GM19372 (cell line): ENCODE measurements at regions not wholly inside any gene's neighbourhood (a gene's known extent, or its start where the extent isn't known, plus 50 kb on each side); places are given as distances from the start of the nearest gene placed in this dataset.
"Not testable (repeated sequence)": the region's sequence is repeated elsewhere in the genome, so short reads cannot be mapped to it uniquely, and the experiment has no call there.

Experiments
- ATAC-seq: cut with Tn5 transposase; IDR thresholded peaks from one replicate; pipeline ENCODE4 v1.9.1; 2021; ENCODE audit warnings: mild to moderate bottlenecking, low read depth, moderate library complexity; ENCODE audit not compliant: unreplicated experiment

DNA sequence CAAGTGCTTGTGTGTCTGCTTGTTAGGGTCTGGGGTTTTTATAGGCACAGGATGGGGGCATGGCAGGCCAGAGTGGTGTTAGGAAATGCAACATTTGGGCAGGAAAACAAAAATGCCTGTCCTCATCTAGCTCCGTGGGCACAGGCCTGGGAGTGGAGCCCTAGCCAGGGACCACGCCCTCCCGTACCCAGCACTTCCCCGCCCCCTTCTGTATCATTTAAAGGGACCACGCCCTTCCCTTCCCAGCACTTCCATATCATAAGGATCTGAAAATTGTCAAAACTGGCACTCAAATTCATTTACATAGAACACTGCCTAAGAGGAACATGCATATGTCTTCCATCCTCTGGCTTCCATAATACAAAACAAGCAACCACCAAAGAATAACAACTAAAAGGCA is 185.8 kb downstream of the B3GLCT start:
- no peak for ATAC-seq

DNA sequence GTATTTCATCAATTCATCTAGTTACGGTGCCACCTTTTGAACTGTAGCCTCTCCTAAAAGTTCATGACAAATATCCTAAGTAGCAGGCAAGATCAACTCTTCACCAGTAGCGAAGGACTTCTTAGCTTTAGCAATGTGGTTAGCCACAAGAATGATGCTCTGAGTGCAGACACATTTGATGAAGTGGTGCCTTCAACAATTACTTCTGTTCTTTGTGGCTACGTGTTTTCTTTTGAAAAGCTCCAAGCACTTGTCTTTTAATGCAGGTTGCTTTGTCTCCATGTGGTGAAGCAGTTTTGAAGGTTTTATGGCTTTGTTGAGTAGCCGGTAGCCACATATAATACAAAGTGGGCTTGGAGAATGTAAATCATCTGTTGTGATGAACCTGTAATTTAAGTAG is 194.7 kb downstream of the B3GLCT start:
- no peak for ATAC-seq

DNA sequence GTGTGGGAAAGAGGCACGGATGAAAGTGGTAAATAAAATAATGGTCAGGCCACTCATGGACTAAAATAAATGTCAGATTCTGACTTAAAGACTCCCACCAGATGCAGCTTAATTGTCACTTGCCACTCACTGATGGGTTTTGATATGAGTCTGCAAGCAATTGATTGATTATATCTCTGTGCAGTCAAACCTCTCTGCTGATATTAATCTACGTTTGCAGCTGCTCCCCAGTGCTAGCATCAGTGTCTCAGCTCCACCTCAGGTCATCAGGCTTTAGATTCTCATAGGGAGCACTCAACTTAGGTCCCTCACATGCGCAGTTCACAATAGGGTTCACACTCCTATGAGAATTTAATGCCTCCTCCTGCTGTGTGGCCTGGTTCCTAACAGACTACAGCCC is 195.3 kb downstream of the B3GLCT start:
- no peak for ATAC-seq

DNA sequence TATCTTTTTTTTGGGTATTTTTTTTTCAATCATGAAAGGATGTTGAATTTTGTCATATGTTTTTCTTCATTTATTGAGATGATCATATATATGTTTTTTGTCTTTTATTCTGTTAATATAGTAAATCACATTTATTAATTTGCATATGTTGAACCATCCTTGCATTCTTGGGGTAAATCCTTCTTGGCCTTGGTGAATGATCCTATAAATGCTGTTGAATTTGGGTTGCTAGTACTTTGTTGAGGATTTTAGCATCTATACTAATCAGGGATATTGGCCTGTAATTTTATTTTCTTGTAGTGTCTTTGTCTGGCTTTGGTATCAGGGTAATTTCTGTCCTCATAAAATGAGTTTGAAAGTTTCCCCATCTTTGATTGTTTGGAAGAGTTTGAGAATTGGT is 199.9 kb downstream of the B3GLCT start:
- ATAC-seq = no peak

DNA sequence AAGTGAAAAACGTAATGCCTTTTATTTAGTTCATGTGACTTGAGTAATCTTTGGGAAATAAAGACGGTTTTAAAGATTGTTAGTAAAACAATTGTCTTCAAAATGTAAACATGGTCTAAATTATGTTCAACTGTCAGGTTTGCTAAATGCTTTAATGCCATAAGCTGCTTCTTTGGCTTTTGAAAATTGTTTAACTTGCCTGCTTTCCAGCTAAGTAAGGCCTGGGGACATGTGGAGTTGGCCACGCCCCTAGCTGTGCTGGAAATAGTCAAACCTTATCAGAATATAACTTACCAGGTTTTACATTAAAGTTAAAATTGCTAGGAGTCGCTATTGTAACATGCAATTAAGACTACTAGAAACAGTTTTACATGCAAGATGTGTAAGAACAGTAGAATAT is 203.9 kb downstream of the B3GLCT start:
- ATAC-seq = not testable (repeated sequence)

DNA sequence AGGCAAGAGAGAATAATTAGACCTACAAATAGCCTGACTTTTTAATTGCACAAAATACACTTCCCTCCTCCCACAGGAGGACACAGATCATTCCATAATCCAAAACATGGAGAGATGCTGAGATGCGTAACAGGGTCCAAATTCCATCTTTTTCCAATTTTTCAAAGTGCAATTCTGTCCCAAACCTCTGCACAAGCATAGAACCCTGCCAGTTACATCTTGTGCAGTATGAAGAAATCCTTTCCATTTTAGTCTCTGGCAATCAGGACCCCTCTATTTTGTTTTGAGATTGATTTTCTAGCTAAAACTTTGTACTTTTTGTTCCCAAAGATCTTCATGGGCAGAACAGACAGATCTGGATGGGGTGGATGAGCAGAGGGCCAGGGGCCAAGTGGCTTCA is 209.2 kb downstream of the B3GLCT start:
- ATAC-seq = no peak

DNA sequence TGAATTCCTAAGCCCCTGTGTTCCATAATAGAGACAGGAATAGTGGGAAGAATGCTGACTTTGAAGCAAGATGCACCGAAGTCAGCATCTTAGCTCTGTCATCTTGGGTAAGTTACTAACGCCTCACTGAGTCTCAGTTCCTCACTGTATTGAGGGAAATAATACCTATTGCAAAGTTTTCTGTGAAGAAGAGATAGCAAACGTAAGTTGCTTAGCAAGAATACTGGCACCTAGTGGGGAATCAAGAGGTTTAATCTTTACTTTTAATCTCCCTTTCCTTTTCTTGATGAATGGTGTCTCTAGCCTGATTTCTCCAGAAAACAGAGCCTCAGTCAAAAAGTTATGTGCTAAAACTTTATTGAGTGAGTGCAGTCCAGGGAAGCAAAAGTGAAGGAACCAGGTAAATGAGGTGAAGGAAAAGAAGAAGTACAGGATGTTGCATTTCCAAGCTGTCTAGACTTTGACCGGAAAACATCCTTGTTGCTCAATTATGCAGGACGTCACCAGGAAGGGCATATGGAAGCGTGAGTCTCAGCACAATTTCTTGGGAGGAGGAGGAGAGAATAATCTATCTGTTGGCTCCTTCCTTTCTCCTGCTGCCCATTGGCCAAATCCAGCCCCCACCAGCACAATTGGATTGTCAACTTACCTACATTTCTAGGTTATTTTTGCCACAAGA is 210.0 kb downstream of the B3GLCT start:
- no peak for ATAC-seq

DNA sequence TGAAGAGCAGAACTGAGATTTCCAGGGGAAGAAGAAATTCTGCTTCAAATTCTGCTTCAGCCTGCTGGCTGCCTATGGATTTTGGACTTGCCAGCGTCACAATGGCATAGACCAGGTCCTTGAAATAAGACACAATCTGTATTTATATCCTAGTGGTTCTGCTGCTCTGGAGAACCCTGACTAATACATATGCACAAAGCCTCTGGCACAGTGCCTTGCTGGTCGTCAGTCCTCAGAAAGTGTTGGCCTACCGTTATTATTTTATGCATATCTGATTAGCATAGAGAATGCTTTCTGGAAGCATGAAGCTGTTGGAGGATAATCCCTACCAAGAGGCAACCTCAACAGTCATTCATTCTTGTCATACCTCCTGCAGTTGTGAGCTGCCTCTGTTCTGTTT is 213.7 kb downstream of the B3GLCT start:
- no peak for ATAC-seq

DNA sequence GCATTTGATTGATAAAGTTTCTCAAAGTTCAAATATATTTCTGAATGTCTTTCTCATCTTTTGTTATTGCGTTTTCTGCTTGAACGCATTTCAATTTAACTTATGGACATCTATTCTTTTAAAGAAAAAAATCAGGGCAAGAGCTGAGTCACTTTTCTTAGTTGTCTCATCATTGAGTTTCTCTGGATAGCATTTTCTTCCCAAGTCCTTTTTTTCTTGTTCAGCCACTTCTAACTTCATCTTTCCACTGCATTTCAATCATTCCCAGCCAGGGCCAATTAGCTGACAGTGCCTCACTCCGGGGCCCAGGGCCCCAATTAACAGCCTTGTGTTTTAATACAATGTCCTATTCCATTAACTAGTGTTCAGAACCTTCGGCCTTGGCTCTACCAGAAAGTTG is 216.3 kb downstream of the B3GLCT start:
- no peak for ATAC-seq

DNA sequence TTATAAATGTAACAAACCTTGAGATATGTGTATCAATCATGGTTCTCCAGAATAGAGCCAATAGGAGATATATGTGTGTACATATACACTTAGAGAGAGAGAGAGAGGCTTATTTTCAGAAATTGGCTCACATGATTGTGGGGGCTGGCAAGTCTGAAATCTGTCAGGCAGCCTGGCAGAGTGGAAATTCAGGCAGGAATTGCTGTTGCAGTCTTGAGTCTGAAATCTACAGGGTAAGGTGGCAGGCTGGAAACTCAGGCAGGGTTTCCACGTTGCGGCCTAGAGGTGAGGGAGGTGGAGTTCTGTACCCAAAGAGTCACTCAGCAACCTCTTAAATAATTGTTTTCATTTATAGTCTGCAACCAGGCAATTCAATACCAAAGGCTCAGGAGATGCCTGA is 218.4 kb downstream of the B3GLCT start:
- no peak for ATAC-seq

DNA sequence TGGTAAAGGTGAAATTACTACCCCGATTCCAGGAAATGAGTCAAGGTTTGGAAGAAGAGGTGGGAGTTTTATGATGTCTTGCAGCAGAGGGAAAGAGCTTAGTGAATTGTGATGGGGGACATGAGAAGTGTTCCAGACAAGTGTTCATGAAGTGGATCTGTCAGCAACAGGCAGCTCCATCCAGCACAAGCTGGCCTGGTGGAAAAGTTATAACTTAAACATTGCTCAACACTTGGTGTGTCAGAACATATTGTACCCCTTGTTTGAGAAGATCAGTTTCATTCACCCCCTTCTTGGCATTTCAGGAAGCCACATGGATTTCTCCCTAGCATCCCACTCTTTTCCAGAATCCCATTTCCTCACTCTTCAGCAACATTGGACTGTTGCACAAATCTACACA is 222.0 kb downstream of the B3GLCT start:
- no peak for ATAC-seq

DNA sequence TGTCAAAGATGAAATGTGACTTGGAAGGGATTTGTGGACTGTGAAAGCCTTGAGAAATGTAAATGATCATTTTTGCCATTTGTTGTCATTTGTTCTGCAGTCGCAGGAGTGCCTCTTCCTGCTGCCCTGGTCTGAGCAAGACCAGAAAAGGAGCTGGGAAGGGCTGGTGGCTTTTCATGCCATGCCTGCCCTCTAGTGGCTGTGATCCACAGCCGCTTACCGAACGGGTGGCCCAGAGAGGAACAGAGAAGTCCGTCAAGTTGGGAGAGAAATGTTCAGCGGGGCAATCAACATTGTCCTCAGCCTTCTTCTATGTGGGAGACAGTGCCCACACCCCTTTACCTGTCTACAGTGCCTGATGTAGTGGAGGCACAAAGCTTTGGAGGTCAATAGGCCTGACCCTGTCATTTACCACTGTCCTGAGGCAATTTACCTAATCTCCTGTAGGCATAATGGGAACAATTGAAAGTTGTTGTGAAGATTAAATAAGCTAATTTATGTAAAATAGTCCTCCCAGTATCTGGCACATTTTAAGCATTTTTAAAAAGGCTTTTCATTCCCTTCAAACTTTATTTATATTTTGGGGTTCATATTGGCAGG is 224.5 kb downstream of the B3GLCT start:
- peak; percentile 99 for ATAC-seq

DNA sequence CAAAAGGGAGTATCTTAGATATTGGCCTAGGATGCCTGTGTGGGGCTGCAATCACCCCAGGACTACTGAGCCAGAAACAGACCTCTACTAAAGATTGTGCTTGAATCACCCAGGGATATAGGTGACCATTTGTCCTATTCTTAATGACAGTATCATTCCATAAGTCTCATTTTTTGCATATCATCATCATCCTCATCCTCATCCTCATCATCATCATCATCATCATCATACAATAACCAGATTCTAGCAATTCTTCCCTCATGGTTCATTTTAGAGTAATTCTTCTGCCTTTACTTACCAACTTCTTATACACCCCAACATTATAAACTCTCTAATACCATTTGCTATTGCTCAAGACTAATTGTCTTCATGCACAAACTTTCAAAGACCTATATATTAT is 226.6 kb downstream of the B3GLCT start:
- ATAC-seq = no peak

DNA sequence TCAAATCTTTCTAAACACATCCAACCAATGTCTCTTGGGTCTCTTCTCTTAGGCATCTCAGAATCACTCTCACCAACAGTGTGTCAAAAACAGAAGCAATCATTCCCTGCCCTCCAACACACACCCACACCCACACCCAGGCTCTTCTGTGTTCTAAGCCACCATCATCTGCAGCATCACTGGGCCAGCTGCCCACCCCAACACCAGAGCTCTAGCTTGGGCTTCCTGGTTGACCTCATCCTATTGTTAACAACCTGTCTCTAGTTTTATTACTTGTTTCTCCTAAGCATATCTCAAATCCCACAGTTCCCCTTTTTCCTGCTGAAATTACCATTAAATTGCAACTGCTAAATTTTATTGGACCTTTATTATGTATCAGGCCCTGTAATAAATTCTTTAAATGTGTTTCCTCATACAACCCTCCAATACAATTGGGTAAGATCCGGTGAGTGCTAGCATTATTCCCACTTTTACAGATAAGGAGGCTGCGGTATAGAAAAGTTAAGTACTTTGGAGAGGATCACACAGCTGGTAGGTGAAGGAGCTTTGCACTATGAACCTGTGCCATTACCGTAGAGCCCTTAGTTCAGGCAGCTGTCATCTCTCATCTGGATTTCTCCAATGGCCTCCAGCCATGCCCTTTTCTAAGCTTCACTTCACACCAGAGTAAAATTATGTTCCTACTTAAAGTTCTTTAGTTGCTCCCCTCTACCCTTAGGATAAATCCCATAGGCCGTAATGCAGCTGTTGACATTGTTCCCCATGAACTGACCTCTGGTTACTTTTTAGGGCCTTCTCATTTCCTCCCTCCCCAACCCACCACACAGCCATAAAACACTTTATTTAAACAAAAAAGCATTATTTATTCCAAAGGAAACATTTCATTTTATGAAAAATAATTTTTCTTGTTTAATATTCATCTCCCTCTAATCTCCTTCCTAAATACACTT is 227.7 kb downstream of the B3GLCT start:
- ATAC-seq = no peak

DNA sequence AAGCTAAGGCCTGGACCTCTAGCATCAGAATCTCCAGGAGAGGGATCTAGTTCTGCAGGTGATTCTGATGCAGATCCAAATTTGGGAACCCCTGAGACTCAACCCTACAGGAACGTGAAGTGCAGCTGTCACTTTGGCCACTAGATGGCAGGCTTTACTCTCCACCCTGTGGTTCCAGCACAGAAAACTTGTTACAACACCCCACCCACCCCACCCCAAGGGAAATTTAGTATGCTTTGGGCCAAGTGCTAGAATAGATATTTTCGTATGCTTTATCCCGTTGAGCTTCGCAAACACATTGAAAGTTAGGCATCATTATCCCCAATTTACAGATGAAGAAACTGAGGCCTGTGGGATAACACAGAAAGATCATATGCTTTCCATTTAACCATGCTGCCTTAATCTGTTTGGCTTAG is 232.0 kb downstream of the B3GLCT start:
- ATAC-seq = no peak

DNA sequence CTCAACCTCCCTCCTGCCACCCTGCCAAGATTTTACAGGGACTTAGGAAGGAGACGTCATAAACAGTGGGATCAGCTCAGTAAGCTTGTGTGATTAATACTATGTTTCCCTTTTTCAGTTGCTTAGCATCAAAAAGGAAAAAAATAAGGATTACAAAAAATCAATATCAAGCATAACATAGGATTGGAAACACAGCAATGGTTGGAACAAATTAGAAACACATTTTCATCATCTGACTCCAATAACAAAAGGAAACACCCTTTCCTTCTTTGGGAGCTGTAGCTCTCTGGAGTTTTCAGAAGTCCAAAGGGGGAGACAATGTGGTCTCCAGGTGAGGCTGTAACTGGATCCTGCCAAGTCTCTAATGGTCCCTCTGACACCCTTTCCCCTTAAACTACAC is 233.4 kb downstream of the B3GLCT start:
- ATAC-seq = no peak

DNA sequence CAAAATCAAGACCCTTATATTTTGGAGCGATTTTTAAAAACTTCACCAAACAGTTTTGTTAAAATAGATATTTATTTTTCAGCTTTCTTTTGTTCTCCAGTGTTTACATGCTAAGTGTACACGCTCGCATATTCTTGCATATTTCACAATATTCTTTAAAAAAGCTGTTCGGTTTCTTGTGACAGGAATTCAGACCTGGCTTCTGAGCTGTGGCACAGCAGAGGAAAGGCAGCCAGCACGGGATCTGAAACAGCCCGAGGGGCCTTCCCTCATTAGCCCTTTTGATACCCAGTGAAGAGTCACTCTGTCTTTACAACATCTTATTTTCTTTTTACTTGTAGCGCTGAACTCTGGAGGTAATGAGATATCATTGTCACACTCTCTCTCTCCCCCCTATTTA is 234.0 kb downstream of the B3GLCT start:
- ATAC-seq = no peak

DNA sequence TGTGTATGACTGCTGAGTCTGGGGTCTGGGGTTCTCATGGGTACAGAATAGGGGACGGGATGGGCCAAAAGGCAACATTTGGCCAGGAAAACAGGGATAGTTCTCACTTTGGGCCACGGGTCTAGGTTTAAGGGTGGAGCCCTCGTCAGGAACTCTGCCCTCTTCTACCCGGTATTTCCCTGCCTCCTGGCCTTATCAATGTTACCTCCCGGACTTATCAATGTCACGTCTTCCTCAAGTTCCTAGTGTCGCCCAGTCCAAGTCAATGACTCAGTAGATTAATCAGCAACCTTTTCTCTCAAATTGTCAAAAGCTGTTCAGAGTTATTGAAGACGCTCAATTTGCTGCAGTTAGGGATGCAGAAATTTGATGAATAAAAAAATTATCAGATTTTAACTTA is 234.8 kb downstream of the B3GLCT start:
- ATAC-seq = no peak

DNA sequence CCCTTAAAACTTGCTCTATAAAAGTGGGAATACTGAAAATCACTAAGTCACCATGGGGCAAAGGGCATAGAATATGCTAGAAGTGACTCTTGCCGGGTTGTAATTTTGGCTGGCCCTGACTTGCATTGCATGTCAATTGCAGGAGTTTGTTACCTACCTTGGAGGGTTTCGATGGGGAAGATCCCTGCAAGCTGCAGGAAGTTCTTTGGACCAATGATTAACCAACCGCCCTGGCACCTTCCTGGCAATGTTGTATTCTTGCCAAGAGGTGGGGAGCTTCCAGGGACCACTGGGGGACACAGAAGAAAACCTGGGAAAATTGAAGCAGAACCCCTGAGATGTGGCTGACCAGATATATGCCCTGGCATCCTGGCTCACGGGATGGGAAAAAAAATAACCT is 235.8 kb downstream of the B3GLCT start:
- ATAC-seq = no peak

DNA sequence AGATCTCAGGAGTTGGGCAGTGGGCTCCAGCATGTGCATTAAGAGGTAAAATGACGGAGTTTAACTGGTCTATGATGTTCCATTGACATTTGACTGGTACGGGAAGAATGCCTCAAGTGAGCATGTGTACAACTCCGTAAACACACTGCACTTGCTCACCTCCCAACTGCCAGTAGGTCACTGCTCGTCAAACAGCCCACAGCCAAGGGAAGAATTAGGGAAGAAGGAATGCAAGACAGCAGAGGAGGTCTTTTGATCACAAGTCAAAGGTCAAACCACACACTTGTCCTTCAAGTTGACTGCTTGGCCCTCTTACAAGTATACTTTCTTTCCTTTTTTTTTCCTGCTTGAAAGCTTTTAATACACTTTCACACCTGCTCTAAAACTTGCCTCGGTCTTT is 236.7 kb downstream of the B3GLCT start:
- ATAC-seq = no peak

DNA sequence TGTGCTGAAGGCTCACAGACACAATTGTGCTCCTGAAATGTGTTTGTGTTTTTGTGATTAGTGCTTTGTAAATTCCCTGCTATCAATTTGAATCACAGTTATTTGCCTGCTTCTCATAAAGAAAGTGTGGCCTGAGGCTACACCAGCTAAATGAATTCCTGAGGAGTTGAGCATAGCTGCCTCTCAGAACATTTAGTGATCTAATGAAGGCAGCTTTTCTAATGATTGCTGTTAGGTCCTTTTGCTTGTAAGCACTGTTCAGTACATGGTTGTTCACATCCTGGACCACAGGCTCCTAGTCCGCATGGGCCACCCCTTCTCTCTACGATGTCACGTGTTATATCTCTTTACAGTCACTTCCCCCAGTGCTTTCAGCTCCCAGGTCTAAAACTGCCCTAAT is 238.2 kb downstream of the B3GLCT start:
- no peak for ATAC-seq

DNA sequence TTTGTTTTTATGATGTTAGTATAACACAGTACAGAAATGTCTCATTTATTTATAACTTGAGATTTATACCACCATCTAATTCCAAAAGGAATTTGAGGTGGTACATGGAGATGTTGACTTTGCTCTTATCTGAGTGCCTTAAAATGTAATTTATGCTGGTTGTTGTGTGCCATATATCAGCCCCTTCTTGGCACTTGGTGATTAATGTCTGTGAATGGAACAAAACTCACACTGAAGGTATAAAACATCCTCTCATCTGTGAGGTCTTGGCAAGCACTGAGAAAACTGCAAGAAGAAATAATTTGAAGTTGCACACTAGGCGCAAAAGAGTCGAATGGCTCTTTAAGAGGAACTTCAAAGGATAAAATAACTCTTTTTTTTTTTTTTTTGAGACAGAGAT is 240.4 kb downstream of the B3GLCT start:
- ATAC-seq = no peak
